ENCODE measurements at regions not wholly inside any gene's neighbourhood (a gene's known extent, or its start where the extent isn't known, plus 50 kb on each side); places are given as distances from the start of the nearest gene placed in this dataset.

GRCh38 chr3:96233679-96234078 is 580.7 kb upstream of the EPHA6 start:
- ATAC-seq = no peak
- TF ChIP-seq, protein P1, sequence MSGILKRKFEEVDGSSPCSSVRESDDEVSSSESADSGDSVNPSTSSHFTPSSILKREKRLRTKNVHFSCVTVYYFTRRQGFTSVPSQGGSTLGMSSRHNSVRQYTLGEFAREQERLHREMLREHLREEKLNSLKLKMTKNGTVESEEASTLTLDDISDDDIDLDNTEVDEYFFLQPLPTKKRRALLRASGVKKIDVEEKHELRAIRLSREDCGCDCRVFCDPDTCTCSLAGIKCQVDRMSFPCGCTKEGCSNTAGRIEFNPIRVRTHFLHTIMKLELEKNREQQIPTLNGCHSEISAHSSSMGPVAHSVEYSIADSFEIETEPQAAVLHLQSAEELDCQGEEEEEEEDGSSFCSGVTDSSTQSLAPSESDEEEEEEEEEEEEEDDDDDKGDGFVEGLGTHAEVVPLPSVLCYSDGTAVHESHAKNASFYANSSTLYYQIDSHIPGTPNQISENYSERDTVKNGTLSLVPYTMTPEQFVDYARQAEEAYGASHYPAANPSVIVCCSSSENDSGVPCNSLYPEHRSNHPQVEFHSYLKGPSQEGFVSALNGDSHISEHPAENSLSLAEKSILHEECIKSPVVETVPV (CRISPR knock-in tag; IDR thresholded peaks at IDR 0.05) = no peak
- TF ChIP-seq ESRRG (CRISPR knock-in tag; IDR thresholded peaks at IDR 0.05) = no peak
- TF ChIP-seq, protein P2, sequence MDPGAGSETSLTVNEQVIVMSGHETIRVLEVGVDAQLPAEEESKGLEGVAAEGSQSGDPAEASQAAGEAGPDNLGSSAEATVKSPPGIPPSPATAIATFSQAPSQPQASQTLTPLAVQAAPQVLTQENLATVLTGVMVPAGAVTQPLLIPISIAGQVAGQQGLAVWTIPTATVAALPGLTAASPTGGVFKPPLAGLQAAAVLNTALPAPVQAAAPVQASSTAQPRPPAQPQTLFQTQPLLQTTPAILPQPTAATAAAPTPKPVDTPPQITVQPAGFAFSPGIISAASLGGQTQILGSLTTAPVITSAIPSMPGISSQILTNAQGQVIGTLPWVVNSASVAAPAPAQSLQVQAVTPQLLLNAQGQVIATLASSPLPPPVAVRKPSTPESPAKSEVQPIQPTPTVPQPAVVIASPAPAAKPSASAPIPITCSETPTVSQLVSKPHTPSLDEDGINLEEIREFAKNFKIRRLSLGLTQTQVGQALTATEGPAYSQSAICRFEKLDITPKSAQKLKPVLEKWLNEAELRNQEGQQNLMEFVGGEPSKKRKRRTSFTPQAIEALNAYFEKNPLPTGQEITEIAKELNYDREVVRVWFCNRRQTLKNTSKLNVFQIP (CRISPR knock-in tag; IDR thresholded peaks at IDR 0.05; ENCODE audit: borderline replicate concordance, low read depth) = no peak
- no peak for TF ChIP-seq CREB5 (CRISPR knock-in tag; IDR thresholded peaks at IDR 0.05; ENCODE audit: low read depth)
- TF ChIP-seq ZNF8 (CRISPR knock-in tag; IDR thresholded peaks at IDR 0.05) = no peak
- no peak for TF ChIP-seq ARNTL (CRISPR knock-in tag; IDR thresholded peaks at IDR 0.05; ENCODE audit: borderline replicate concordance, low read depth)
- TF ChIP-seq ZNF565 (CRISPR knock-in tag; conservative IDR thresholded peaks at IDR 0.05; ENCODE audit: low read depth) = no peak
- no peak for TF ChIP-seq PPARA (CRISPR knock-in tag; IDR thresholded peaks at IDR 0.05; ENCODE audit: borderline replicate concordance)
- TF ChIP-seq ISL1 (CRISPR knock-in tag; IDR thresholded peaks at IDR 0.05) = no peak
- TF ChIP-seq SNAI2 (CRISPR knock-in tag; IDR thresholded peaks at IDR 0.05) = no peak
- TF ChIP-seq CSDC2 (CRISPR knock-in tag; IDR thresholded peaks at IDR 0.05) = no peak
- TF ChIP-seq PATZ1 (CRISPR knock-in tag; IDR thresholded peaks at IDR 0.05; ENCODE audit: borderline replicate concordance) = no peak
- no peak for TF ChIP-seq ZC3H10 (CRISPR knock-in tag; IDR thresholded peaks at IDR 0.05)
- TF ChIP-seq GLIS3 (CRISPR knock-in tag; IDR thresholded peaks at IDR 0.05) = no peak
- TF ChIP-seq BACH2 (CRISPR knock-in tag; IDR thresholded peaks at IDR 0.05; ENCODE audit: borderline replicate concordance) = no peak
- TF ChIP-seq, protein P3, sequence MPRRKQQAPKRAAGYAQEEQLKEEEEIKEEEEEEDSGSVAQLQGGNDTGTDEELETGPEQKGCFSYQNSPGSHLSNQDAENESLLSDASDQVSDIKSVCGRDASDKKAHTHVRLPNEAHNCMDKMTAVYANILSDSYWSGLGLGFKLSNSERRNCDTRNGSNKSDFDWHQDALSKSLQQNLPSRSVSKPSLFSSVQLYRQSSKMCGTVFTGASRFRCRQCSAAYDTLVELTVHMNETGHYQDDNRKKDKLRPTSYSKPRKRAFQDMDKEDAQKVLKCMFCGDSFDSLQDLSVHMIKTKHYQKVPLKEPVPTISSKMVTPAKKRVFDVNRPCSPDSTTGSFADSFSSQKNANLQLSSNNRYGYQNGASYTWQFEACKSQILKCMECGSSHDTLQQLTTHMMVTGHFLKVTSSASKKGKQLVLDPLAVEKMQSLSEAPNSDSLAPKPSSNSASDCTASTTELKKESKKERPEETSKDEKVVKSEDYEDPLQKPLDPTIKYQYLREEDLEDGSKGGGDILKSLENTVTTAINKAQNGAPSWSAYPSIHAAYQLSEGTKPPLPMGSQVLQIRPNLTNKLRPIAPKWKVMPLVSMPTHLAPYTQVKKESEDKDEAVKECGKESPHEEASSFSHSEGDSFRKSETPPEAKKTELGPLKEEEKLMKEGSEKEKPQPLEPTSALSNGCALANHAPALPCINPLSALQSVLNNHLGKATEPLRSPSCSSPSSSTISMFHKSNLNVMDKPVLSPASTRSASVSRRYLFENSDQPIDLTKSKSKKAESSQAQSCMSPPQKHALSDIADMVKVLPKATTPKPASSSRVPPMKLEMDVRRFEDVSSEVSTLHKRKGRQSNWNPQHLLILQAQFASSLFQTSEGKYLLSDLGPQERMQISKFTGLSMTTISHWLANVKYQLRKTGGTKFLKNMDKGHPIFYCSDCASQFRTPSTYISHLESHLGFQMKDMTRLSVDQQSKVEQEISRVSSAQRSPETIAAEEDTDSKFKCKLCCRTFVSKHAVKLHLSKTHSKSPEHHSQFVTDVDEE (CRISPR knock-in tag; IDR thresholded peaks at IDR 0.05) = no peak
- no peak for TF ChIP-seq OSR1 (CRISPR knock-in tag; IDR thresholded peaks at IDR 0.05)
- TF ChIP-seq RARB (CRISPR knock-in tag; IDR thresholded peaks at IDR 0.05) = no peak
- TF ChIP-seq ZFP3 (CRISPR knock-in tag; IDR thresholded peaks at IDR 0.05) = no peak
- no peak for TF ChIP-seq TOX (CRISPR knock-in tag; IDR thresholded peaks at IDR 0.05; ENCODE audit: borderline replicate concordance)

GRCh38 chr3:96236522-96236921 is 577.9 kb upstream of the EPHA6 start:
- peak; percentile 39; the same call in 2 of the 3 replicates for ATAC-seq
- TF ChIP-seq ZNF8 (CRISPR knock-in tag; IDR thresholded peaks at IDR 0.05) = no peak
- no peak for TF ChIP-seq CSDC2 (CRISPR knock-in tag; IDR thresholded peaks at IDR 0.05)
- TF ChIP-seq ZFP30 (CRISPR knock-in tag; IDR thresholded peaks at IDR 0.05) = no peak
- no peak for TF ChIP-seq ZNF70 (CRISPR knock-in tag; IDR thresholded peaks at IDR 0.05)
- no peak for TF ChIP-seq BACH2 (CRISPR knock-in tag; IDR thresholded peaks at IDR 0.05; ENCODE audit: borderline replicate concordance)

- TF ChIP-seq ZFP3 (CRISPR knock-in tag; IDR thresholded peaks at IDR 0.05) (no peak), TCF4 (CRISPR knock-in tag; IDR thresholded peaks at IDR 0.05; ENCODE audit: borderline replicate concordance) (no peak)
- ATAC-seq = no peak
These were observed 555.1 kb upstream of the EPHA6 start for GRCh38 chr3:96259299-96259698.
